HG03139 (cell line): ENCODE measurements at regions not wholly inside any gene's neighbourhood (a gene's known extent, or its start where the extent isn't known, plus 50 kb on each side); places are given as distances from the start of the nearest gene placed in this dataset.
"Not testable (repeated sequence)": the region's sequence is repeated elsewhere in the genome, so short reads cannot be mapped to it uniquely, and the experiment has no call there.

Experiments
- ATAC-seq: cut with Tn5 transposase; IDR thresholded peaks from one replicate; pipeline ENCODE4 v1.9.1; 2021; ENCODE audit not compliant: unreplicated experiment

DNA sequence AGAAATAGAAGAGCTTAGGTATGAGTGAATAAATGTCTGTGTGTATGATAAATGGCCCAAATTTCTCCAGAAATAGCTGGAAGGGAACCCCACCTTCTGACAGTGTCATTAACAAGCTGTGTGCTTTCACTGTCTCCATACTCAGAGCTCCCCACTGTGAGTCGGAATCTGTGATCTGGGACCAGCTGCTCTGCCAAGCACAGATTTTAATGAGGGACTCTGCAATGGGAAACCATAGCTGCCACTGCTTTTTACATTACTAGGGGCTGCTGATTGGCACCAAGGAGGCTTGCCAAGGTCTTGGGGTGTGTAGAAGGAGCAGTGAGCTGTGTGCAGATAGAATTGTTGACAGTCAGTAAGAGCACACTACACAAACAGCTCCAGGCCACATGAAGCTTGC lies 244.2 kb upstream of the CCDC196 start:
- ATAC-seq: no peak

DNA sequence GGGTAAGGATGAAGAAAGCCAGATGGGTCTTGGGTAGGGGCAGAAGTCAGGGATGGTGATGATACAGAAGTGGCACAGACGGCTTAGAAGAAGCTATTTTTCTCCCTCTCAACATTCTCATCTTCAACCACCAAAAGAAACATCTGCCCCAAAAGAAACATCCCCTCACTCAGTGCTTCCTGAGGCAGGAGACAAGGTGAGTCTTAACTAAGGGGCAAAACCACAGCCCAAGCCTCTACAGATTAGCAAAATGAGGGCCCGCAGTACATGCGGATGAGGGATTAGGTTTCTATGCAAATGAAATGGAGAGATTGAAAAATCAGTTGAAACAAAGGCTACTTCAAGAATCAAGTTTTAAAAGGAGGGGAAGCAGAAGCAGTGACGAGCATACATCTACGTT lies 241.3 kb upstream of the CCDC196 start:
- ATAC-seq: no peak

DNA sequence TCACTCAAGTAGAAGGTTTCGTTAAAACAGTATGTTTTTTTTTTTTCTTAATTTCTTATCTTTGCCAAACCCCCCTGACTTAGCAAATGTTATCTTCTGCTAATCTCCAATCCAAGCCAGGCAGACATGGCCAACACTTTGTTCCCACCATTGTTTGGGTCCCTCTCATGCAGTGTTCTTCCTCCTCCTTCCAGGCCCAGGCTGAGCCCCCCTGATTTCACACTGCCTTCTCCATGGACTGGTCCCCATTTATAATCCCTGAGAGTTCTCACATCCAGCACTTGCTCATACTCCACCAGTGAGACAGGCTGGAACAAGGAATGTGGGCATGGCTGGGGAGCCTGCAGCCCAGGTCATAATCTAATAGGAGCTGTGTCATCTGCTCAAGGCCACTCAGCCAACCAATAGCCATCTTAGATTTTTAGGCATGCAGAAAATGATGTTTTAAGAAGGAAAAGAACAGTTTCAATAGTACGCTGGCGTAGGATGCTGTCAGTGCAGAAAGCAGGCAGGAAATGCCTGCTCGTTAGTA lies 238.4 kb upstream of the CCDC196 start:
- ATAC-seq: no peak

DNA sequence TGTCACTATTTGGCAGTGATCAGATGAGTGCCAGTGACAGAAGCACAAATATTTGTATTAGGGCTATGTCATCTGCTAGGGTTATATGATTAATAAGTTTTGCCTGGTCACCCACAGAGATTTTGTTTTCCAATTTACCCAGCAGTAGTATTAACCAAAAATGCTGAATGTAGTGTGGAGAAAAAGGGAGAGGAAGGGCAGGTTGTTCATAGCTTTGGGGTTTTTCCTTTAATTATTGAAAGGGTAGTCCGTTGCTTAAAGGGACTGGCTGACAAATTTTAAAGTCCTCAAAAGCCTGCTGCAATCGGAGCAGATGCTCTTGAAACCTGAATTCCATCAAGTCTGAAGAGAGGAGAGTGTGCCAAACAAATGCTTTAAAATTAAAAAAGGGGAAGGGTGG lies 237.9 kb upstream of the CCDC196 start:
- ATAC-seq: no peak

DNA sequence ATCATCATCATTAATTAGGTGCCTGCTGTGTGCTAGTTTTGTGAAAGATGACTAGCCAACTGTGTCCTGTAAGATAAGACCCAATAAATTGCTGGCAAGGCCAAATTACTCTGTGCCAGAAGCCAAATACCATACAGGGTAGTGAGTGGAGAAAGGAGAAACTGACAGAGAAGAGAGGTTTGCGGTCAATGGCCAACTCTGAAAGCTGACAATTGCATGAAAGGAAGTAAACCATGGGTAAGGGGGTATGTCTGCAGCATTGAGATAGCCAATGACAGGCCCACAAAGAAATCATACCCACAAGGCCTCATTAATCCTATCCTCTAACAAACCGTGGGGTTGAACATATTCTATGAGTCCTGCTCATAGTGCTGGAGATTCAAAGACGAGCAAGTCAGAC lies 236.6 kb upstream of the CCDC196 start:
- no peak for ATAC-seq

DNA sequence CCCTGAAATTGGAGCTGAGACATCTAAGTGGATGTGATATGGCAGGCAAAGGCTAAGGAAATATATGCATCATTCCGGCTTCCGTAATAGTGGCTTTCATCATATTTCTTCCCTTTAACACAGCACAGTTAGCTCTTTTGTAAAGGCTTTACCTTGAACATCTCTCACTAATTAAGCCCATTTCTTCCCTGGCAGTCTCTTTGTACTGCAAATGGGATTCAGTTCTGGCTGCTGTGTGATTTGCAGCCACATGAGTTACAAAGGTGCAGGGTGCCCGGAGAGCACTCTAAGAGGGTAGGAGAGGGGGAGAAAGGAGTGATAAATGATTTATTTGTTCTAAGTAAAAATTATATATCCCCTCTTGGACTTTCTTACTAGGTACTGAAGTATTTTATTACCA lies 232.1 kb upstream of the CCDC196 start:
- ATAC-seq: no peak

DNA sequence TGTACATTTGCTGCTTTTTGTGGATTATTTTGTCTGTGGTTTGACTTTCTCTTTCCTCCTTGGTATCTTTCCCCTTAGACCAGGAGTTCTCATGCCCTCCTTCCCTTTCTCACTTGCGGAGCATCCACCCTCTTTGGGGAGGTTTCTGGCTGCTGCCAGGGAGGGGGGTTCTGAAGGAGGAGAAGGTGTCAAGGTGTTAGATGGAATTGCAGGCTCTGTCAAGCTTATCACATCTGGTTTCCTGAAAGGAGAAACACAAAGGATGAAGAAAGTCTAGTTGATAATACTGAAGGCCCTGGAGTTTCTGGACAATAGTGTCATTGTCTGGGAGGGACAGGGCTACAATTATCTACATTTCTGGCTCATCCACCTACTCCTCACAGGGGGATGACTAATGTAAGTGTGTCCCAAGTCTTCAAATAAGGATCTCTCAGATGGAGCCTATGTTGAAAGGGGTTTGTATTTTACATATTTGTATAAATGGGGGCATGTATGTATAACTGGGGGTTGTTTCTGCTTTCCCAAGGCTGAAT lies 217.3 kb upstream of the CCDC196 start:
- ATAC-seq: no peak

DNA sequence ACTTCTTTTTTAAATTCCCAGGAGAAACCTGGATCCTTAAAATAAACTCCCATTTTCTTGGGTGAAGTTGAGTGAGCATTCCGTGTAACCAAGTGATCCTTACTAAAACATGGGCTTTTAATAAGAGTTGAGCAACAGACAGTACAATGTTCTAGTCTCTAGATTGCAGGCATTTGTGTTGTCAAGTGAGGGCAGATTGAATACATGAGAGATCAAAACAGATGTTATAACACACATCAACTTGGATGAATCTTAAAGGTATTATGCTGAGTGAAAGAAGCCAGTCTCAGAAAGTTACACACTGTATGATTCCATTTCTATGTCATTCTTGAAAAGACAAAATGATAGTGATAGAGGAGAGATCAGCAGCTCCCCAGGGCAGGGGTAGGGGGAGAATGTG lies 213.9 kb upstream of the CCDC196 start:
- no peak for ATAC-seq

DNA sequence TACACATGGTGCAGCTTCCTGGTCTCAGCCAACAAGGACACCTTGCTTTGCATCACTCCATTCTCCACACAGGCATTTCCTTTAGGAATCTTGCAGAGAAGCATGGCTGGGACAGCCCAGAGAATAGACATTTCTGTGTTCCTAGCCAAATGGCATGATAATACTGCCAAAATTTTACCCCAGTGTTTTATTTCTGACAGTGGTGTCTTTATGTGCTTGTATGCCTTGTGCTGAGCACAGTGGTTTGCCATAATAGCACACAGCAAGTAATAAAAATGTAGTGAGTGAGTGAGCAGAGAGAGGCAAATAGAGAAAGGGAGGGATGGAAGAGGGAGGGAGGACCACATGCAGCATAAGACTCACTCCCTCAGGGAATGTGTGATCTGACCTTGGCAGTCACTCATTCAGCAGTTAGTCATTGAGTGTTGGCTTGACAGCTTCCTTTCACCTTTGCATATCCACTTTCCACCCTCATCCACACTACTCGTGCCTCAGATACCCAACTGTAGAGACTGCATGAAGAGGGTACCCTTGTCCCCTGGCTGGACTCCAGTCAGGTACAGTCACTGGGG lies 212.8 kb upstream of the CCDC196 start:
- no peak for ATAC-seq

DNA sequence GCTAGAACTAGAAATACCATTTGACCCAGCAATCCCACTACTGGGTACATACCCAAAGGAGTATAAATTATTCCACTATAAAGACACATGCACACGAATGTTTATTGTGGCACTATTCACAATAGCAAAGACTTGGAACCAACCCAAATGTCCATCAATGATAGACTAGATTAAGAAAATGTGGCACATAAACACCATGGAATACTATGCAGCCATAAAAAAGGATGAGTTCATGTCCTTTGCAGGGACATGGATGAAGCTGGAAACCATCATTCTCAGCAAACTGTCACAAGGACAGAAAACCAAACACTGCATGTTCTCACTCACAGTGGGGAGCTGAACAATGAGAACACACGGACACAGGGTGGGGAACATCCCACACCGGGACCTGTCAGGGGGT lies 207.8 kb upstream of the CCDC196 start:
- not testable (repeated sequence) for ATAC-seq

DNA sequence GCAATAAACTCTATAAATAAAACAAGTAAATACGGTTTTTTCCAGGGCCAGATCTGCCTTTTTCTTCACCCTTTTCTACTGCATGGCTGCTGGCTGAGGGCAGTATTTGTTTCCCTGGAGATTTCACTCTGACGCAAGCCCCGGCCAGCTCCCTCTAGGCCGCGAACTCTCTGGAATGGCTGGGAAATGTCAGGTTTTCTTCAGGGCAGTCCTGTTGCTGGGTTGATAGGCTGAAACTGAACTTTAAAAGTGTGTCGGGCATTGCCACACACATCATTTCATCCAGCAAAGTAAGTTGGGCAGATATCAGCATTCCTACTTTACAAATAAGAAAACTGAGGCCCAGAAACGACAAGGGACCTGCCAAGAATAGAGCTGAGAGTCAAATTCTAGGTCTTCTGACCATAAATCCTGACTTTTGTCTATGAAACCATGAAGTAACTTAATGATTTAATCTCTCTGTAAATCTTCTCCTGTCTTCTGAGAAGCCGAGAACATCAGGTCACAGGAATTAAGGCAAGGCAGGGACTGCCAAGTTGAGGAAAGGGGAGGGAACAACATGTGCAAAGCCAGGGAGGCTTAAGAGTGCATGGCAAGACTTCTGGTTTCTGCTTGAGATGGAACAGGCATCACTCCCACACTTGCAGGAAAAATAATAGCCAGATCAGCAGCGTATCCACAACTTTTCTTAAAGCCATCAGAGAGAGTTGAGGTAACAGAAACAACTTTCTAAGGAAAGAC lies 205.0 kb upstream of the CCDC196 start:
- ATAC-seq: no peak

DNA sequence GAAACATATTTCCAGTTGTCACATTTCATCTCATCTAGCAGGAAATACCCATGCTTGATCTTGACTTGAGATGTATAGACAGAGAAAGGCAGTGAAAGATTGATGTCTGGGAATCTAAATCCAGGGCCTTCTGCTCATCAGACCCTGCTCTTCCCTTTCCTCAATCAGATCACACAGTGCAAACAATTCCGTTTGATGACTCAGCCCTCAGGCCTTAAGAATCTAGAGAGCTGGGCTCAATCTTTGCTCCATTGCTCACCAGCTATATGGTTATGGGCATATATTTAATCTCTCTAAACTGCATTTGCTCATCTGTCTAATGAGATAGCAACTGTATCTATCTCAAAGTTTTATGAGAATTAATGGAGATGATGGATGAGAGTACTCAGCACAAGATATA lies 201.8 kb upstream of the CCDC196 start:
- ATAC-seq: no peak

DNA sequence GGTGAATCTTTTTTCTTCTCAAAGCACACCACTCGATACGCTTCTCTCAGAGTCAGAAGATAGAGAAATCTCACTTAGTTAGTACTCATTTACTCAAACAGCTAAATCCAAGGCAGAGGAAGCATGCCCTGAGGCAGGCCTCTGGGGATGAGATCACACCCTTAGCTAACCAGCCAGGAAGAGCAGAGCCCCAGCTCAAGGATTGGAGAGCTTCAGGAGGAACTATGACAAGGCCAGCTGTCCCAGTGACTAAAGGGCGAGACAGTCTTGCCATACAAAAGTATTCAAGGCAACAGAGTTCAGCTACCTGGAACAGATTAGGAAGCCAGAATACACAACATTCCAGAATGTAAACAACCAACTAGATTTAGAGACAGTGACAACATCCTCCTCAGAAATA lies 197.7 kb upstream of the CCDC196 start:
- ATAC-seq: no peak

DNA sequence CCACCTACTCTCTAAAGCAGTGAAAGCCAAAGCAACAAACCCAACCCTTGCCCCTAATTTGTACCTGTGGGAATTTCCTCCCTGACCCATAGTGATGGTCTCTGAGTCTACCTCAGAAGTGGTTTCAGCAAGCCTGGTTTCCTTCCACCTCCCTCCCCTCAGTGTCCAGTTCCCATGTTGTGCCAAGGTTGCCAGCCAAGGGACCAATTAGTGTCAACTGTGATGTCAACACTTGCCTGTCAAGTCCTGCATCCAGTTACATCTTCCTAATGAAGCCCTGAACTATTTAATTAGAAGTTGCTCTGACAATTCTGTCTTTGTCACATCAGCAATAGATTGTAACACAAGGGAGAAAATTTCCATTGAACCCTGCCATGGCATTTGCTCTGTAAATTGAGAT lies 194.4 kb upstream of the CCDC196 start:
- ATAC-seq: no peak

DNA sequence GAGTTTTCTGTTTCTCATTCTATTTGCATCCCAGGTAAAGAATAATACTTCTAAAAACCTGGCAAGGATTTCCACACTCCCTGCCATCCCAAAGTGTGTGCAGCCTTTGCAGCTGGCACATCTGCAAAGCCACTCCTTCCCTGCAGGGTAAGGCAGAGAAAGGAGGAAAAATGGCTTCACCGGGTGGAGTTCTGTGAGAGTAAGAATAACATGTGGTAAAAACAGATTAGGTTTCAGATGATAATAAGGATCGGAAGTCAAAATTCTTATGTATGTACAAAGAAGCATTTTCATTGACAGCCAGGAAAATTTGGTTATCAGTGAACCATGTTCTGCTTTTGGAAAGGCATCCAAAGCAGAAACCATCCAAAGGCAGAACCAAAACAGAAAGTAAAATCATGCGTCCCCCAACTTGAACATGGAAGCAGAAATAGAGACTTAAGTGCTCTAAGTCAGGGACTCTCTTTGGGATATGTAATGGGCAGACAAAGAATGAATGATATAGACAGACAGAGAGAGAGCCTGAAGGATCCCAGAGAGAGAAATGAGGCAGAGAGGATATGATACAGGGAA lies 192.6 kb upstream of the CCDC196 start:
- no peak for ATAC-seq

DNA sequence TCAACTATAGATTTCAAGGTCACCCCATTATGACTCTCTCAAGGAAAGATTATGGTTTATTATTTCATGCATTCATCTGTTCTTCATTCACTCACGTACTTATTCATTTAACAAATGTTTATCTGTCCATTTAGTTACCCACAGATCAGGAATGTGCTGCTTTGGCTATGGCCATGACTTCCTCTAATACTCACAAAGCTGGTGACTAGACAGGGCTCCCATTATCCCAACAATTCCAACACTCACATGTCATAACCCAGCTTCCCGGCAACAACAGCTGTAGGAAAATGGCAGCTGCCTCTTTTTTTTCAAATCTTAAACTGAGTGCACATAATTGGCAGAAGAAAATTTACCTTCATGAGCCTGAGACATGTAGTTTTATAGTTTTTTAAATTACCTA lies 190.8 kb upstream of the CCDC196 start:
- ATAC-seq: no peak

DNA sequence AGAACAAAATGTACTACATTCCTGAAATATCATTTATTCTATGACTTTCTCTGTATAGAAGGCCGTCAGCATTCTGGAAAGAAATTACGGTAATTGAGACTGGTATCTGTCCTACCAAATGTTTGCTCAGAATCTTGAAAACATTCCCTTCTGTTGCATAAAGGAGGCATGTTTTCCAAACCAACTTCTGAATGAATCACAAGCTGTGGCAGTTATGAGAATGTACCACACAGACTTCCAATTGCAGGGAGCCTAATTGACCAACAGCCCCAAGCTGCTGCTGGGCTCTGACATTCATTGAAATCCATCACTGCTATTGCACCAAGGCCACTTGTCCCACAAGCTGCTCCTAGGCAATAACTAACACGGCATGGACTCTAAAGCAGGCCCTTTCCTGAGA lies 185.3 kb upstream of the CCDC196 start:
- no peak for ATAC-seq

DNA sequence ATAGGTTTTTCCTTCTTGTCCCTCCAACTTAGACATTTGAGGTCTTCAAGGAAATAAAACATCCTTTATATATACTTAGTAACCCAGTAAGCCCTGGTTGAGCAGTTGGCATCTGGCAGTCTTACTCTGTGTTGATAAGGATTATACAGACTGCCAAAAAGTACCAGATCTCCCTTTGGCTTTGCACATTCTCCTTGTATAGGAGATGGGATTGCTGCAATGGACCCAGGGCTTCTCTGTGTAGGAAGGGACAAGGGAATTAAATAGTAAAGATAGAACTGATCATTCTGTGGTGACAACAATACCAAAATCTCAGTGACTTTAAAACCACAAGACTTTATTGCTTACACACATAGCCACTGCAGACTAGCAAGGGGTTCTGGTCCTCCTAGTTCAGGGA lies 180.1 kb upstream of the CCDC196 start:
- ATAC-seq: no peak

DNA sequence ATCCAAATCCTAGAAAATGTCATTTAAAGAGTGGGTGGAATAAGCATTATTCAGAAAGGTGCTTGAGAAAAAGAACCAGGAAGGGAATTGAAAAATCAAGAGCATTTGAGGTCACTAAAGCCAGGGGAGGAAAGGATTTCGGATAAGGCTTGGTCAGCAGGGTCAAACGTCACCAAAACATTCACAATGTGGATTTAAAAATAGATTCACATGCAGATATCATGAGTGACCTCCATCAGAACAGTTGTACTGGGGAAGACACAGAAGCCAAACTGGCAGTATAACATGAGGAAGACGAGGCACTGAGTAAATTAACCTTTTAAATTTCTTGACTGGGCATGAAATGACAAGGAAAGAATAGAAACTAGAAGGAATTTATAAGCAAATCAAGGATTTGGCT lies 175.1 kb upstream of the CCDC196 start:
- no peak for ATAC-seq

DNA sequence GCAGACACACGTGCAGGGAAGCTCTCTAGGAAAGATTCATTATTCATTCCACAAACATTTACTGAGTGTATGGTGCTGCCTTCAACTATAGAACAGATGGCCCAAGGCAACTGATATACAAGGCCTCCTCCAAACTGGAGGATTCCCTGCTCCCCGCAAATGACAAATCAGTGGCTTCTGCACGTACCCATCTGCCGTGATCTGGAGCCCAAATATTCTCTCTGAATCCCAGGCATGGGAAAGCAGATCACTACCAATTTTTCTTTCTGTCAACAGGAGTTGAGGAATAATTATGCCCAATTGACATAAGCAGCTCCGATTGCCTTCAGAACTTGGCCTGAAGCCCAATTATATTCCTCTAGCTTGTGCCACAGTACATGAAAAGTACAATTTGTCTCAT lies 174.2 kb upstream of the CCDC196 start:
- ATAC-seq: no peak

DNA sequence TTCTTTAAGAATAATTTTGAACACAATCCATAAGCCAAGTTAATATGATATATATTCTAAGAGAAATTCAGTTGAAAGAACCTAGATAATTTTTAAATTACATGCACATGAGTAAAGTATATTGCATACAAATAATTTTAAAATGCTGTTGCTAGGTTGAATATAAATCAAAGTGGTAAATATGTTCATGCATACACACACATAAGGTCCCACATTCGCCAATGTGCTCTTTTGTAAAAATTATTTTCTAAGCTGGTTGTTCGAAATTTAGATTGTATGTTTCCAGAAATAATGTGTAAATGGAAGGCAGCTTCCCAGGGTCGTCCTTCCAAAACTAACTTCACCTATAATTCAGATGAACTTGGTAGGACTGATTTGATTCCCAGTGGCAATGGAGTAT lies 173.7 kb upstream of the CCDC196 start:
- ATAC-seq: no peak

DNA sequence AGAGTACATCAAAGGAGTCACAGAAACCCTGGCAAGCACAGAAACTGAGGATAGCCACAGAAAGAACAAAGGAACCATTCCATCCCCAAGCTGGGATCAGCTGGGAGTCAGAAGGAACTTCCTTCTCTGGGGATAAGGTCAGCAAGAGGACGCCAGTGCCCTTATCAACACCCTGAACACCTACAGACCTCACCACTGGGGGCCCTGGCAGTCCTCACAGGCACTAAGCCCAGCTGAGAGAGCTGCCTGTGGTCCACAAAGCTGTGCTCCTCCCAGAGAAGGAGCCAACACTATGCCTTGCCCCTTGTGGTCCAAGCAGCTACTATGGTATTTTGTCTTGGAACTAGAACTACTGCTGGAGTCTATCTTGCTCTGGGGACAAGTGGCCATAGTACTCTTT lies 171.1 kb upstream of the CCDC196 start:
- ATAC-seq: no peak
